ENCODE measurements at regions not wholly inside any gene's neighbourhood (a gene's known extent, or its start where the extent isn't known, plus 50 kb on each side); places are given as distances from the start of the nearest gene placed in this dataset.

- no peak for DNase-seq
Observed at GRCh38 chr13:105821337-105821736, 714.1 kb downstream of the EFNB2 start.

- no peak for DNase-seq
Observed at GRCh38 chr13:105820415-105820814, 715.0 kb downstream of the EFNB2 start.

- DNase-seq: no peak
Observed at GRCh38 chr13:105817498-105817897, 718.0 kb downstream of the EFNB2 start.

DNA sequence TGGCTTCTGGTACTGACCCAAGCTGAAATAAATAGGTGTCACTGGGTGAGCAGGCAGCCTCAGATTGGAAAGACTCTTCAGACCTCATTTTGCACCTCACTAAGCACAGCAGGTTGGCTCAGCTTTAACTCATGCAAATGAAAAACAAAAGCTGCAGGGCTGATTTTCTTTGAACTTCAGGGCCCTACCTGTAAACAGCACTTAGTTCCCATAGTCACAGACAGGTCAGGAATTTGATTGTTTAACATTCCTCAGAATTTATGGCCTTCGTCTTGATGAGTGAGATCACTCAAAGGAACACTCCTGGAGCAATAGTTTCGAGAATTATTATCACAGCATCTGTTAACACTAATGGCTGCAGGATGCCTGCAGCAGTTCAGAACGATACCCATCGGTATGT is 718.5 kb downstream of the EFNB2 start:
- no peak for DNase-seq

DNA sequence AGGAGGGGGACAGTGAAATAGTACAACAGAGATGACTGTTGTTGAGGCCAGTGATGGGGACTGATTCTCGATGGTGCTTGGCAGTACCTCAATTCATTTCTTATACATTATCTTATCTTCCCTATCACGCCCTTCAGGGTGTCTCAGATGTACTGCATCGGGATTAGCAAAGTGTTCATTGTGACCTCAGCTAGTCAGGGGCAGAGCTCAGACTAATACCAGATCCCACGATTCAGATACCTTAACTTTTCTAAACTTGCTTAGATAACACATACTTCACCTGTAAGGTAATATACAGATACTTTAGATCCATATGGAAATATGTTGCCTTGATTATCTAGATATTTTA is 720.6 kb downstream of the EFNB2 start:
- DNase-seq: no peak

- DNase-seq: no peak
Observed at GRCh38 chr13:105814219-105814901, 721.1 kb downstream of the EFNB2 start.

DNA sequence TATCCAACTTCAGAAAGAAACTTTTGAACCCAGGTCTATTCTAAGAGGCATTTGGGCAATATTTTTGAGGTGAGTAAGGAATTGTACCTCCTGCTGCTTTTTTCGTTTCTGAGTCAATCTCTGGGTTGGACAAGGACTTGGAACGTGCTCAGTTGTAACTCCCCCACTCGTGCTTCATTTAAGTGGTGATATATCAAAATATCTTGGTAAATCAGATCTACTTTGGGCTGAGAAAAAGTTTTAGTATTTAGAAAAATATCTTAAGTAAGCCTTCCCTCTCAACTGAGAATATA is 728.9 kb downstream of the EFNB2 start:
- no peak for DNase-seq

GRCh38 chr13:105805892-105806627 is 729.4 kb downstream of the EFNB2 start:
- no peak for DNase-seq

GRCh38 chr13:105804561-105805190 is 730.8 kb downstream of the EFNB2 start:
- no peak for DNase-seq

GRCh38 chr13:105799155-105799554 is 736.3 kb downstream of the EFNB2 start:
- no peak for DNase-seq

- DNase-seq: no peak
Observed at GRCh38 chr13:105798541-105798940, 736.9 kb downstream of the EFNB2 start.

DNA sequence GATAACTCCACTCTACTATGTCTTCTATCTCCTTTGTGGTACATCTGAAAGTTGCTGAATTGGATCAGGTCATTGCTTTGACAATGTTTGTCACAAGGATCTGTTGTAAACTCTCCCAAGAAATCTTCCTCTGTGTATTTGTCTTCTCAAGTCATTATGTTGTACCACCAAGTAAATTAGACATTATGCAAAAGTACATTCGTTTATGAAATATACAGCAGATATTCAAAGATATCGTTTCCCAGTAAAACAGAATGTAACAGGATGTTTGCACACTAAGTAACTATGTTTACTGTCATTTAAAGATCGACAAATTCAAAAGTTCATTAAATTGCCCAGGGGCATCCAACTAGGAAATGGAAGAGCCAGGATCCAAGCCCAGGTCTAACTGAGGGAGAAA is 739.4 kb downstream of the EFNB2 start:
- no peak for DNase-seq

DNA sequence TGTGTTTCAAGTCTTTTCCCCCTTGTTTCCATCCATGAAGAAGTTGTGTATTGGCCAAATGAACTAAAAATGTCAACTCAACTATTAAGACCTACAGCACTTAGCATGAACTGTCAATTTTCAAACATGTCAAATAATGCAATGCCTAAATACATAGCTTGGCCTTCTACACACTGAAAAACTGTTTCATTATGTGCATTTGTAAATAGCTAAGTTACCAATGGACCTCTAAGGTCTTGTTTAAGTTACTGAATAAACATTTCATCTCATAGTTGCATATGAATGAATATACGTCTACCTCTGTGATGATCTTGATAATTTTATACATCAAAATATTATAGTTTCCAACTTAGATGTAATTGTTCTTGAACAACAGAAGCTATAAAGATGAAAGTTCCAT is 744.5 kb downstream of the EFNB2 start:
- no peak for DNase-seq

- DNase-seq: no peak
Observed at GRCh38 chr13:105788530-105788929, 746.9 kb downstream of the EFNB2 start.

DNA sequence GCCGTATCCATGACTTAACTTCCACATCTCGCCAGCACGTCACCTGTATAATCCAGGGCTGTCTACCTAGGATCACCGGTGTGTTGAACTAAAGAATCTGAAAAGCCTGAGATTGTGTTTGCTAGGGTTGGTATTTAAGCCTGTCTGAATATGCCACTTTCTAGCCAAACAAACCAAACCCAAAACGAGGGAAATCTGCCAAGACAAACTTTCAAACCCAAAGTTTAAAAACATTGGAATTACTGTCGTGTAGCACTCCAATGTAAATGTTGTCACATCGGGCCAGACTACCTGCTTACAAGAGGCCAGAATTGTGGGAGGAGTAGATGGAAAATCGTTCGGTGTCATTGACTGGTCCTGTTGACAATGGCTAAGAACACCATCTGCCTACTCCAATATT is 747.8 kb downstream of the EFNB2 start:
- DNase-seq: no peak

GRCh38 chr13:105785436-105785835 is 750.0 kb downstream of the EFNB2 start:
- no peak for DNase-seq

- DNase-seq: no peak
Observed at GRCh38 chr13:105783261-105783660, 752.2 kb downstream of the EFNB2 start.

DNA sequence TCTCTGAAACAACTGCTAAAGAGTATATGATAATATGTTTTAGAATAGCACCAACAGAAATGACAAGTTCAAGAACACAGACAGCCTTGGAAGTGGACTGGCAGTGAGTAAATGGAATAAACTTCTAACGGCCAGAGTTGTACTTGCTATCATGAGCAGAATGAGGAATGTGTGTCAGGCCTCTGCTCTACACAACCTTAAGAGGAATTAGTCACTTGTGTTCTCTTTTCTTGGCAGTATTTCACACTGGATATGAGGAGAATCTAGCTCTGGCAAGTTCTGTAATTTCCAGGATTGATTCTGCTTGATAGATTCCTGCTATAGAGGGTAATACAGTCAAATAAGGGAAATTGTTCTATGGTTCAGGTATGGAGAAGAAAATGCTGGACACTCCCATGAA is 757.3 kb downstream of the EFNB2 start:
- DNase-seq: no peak

DNA sequence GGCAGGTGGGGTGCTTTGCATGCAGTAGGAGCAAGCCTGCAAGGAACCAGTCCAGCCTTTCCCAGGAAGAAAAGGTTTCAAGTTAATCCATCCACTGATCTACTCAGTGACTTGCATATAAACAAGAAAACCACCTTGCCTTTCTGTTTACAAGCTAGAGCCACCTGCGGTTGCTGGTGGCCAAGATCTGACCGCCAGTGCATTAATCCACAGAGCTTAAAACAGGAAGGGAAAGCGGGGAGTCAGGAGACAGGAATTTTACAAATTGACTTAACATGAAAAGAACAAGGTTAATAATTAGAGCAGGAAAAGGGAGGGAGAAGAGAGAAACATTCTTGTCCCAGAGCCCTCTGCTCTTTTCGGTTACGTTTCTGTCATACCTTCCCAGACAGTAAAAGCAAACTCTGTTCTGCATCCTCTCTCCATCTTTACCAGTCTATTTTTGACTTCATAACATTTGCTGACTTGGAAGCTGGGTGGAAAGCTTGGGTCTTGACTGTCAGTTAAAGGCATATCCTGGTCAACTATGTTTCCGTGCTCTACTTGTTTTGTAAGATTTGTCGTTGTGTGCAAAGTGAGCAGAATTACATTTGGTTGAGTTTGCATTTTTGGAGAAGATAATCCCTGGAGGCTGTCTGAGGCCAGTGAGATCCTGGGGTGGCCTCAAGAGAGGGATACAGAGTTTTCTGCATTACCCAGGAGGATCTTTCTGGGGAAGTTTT is 760.6 kb downstream of the EFNB2 start:
- no peak for DNase-seq

DNA sequence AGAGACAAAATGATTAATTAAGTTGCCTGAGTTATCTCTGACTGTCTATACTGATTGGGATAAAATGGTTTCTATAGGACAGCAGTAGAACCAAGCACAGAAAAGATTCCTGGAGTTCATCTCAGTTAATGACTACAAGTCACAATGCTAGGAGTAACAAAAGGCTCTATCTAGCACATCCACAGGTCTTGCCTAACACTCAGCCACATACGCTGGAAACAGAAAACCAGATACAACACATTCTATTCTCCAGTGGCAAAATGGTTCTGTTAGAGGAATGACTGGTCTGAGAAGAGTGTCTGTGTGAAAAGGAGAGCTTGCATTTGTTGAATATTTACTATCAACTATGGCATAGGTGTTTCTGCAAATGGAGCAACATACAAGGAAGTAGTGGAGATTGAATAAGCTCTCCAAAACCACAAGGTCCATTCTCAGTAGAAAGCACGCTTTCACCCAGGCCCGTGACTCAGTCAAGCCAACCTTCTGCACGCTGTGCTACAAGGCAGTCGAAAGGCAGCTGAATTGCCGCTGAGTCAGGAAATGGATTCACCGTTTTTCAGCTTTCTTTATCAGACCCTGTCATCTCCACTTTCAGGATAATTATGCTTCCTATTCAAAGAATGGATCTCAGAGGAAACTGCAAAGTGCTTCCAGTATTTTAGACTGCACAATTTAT is 761.5 kb downstream of the EFNB2 start:
- no peak for DNase-seq

DNA sequence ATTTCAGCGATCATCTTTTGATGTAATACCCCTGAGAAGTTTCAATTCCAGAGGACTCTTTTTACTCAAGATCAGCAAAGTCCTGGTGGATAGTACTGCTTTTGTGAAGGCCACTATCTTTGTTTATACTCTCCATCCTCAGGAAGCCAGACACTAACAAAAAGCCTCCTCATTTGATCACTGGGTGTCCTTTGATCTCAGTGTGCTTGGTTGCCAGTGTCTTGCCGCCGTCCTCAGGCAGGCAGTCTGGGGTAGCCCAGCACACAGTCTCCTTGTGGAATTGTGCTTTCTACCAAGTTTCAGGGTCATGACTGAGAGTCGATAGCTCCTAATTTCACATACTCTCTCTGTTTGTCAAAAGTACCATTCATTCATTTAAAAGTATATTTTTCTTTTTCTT is 762.2 kb downstream of the EFNB2 start:
- no peak for DNase-seq

DNA sequence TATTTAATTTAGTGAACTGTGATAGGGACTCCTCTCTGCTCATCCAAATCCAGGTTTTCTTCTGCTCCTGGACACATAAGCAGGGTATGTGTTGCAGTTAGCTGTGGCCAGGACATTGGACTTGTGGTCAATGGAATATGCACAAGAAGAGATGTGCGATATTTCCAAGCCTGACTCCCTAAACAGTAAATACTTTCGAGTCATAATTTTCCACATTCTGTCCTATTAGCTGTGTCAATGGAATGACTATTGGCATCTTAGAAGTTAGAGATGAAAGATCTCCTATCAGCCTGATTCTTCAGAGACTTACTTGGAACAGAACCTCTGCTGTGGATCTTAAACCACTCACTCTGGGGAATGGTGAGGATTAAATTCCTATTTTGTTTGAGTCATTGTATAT is 771.0 kb downstream of the EFNB2 start:
- DNase-seq: no peak

- no peak for DNase-seq
Observed at GRCh38 chr13:105763851-105764250, 771.6 kb downstream of the EFNB2 start.

Data from activated naive CD4-positive, alpha-beta T cell treated with anti-CD3 and anti-CD28 coated beads, Interleukin-2, amount 50 U/mL, for 16 hours (primary cell).